CD4-positive, alpha-beta T cell (primary cell): ENCODE measurements at regions not wholly inside any gene's neighbourhood (a gene's known extent, or its start where the extent isn't known, plus 50 kb on each side); places are given as distances from the start of the nearest gene placed in this dataset.
A peak's percentile ranks its signal among the peaks of the same experiment; 100 is the strongest.

Experiments
- ATAC-seq: fragments of 200-7000 bp; cut with Tn5 transposase; one replicate; pipeline ENCODE4 v1.10.0; 2022; ENCODE audit warnings: mild to moderate bottlenecking; ENCODE audit not compliant: poor library complexity
- CTCF ChIA-PET: fragments of 350-600 bp; sonication (Branson Sonifier 250); formaldehyde crosslinking; loops from one replicate; lab custom pipeline; 2021; ENCODE audit warnings: antibody characterized with exemption, inconsistent platforms; lab: Charles Lee
- POLR2A ChIA-PET: fragments of 350-600 bp; sonication (Branson Sonifier 250); formaldehyde crosslinking; loops from one replicate; lab custom pipeline; 2021; ENCODE audit warnings: antibody characterized with exemption, inconsistent platforms; lab: Charles Lee
- DNase-seq, 14 experiments: peaks; one replicate each; pipeline ENCODE4 v3.0.0-alpha.2; 2013 to 2020; ENCODE audit warnings: mixed read lengths in 2 of 14
- H3K27ac ChIP-seq, 2 donors: one replicate each; pipeline versions ENCODE4 v1.5.1 to v1.7.0; 2013; ENCODE audit warnings: low read length in 2 of 2, low read depth in 1 of 2, mild to moderate bottlenecking in 1 of 2
- H3K27me3 ChIP-seq, 2 experiments: 1 replicate in 1 of 2; 2 replicates in 1 of 2; pipeline versions ENCODE4 v1.6.1 to v1.7.0; 2013; ENCODE audit warnings: low read length in 2 of 2, control low read depth in 1 of 2, mild to moderate bottlenecking in 1 of 2, moderate library complexity in 1 of 2; ENCODE audit not compliant: insufficient read depth in 2 of 2, control insufficient read depth in 1 of 2
- H3K36me3 ChIP-seq: one replicate; pipeline ENCODE4 v1.6.1; 2013; ENCODE audit warnings: low read length, control low read depth; ENCODE audit not compliant: insufficient read depth
- H3K4me1 ChIP-seq: one replicate; pipeline ENCODE4 v1.6.1; 2013; ENCODE audit warnings: low read length, control low read depth; ENCODE audit not compliant: insufficient read depth
- H3K4me3 ChIP-seq: one replicate; pipeline ENCODE4 v1.5.1; 2013; ENCODE audit warnings: mild to moderate bottlenecking, low read length, moderate library complexity
- H3K9me3 ChIP-seq, 2 experiments: 1 replicate in 1 of 2; 2 replicates in 1 of 2; pipeline versions ENCODE4 v1.6.1 to v1.7.0; 2013; ENCODE audit warnings: low read length in 2 of 2, mild to moderate bottlenecking in 2 of 2, control low read depth in 1 of 2, moderate library complexity in 1 of 2; ENCODE audit not compliant: control insufficient read depth in 1 of 2, insufficient read depth in 1 of 2
- H3K27ac Mint-ChIP-seq: one replicate; pipeline ENCODE4 v1.8.0; 2020; ENCODE audit warnings: mixed read lengths
- H3K27me3 Mint-ChIP-seq: one replicate; pipeline ENCODE4 v1.8.0; 2021; ENCODE audit warnings: mixed read lengths
- H3K36me3 Mint-ChIP-seq: one replicate; pipeline ENCODE4 v1.8.0; 2021; ENCODE audit warnings: low read depth, mixed read lengths
- H3K4me1 Mint-ChIP-seq: one replicate; pipeline ENCODE4 v1.8.0; 2021; ENCODE audit warnings: low read depth, mixed read lengths
- H3K4me3 Mint-ChIP-seq: one replicate; pipeline ENCODE4 v1.8.0; 2020; ENCODE audit warnings: mild to moderate bottlenecking, mixed read lengths
- H3K9me3 Mint-ChIP-seq: one replicate; pipeline ENCODE4 v1.8.0; 2020; ENCODE audit warnings: mixed read lengths
- CTCF ChIP-seq: fragments of 200-600 bp; IDR thresholded peaks from one replicate; pipeline ENCODE4 v1.8.0; 2022; ENCODE audit warnings: antibody characterized with exemption, mild to moderate bottlenecking
- intact Hi-C, 2 experiments: fragments of 100-400 bp; cut with DNase I in 1 of 2; cut with micrococcal nuclease in 1 of 2; formaldehyde crosslinking; loops; one replicate each; pipeline versions ENCODE4 v1.15.1 to v1.9.0; 2023 to 2025; cut with DNase I, micrococcal nuclease

DNA sequence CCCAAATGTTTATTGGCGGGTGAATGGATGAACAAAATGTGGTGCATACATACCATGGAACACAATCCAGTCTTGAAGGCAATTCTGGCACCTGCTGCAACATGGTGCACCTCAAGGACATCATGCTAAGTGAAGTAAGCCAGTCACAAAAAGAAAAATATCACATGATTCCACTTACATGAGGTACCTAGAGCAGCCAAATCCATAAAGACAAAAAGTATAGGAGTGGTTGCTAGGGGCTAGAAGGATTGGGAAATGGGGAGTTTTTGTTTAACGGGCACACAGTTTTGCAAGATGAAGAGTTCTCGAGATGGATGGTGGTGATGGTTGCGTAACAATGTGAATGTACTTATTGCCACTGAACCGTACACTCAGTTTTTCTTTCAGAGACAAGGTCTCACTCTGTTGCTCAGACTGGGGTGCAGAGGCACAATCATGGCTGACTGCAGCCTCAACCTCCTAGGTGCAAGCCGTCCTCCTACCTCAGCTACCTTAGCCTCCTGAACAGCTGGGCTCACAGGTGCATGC lies 90.9 kb upstream of the CERS6 start:
- no peaks in the 10 kb centered on the region for H3K9me3 Mint-ChIP-seq
- no peaks in the 10 kb centered on the region for H3K27me3 ChIP-seq
- ATAC-seq (no peak), DNase-seq (peak in 1 of 14 experiments; percentile 14)
- CTCF ChIA-PET = no interaction called here
- H3K4me3 Mint-ChIP-seq = no peak overlapping the region
- no peaks in the 10 kb centered on the region for H3K4me1 Mint-ChIP-seq
- no peak overlapping the region for H3K27ac ChIP-seq
- no peak overlapping the region for H3K4me3 ChIP-seq
- intact Hi-C loops = no loop called here
- no peaks in the 10 kb centered on the region for H3K36me3 Mint-ChIP-seq
- H3K27ac Mint-ChIP-seq = no peak overlapping the region
- no peaks in the 10 kb centered on the region for H3K4me1 ChIP-seq
- H3K9me3 ChIP-seq = no peaks in the 10 kb centered on the region
- no peak for TF ChIP-seq CTCF
- POLR2A ChIA-PET = no interaction called here
- no peaks in the 10 kb centered on the region for H3K36me3 ChIP-seq
- H3K27me3 Mint-ChIP-seq = no peaks in the 10 kb centered on the region

GRCh38 chr2:168369031-168369430 lies 87.0 kb upstream of the CERS6 start:
- H3K36me3 Mint-ChIP-seq = no peaks in the 10 kb centered on the region
- Histone ChIP-seq H3K9me3 (no peaks in the 10 kb centered on the region), H3K4me3 (no peak overlapping the region), H3K27me3 (no peaks in the 10 kb centered on the region), H3K36me3 (no peaks in the 10 kb centered on the region), H3K4me1 (peaks cover 11% of the 10 kb centered on the region), H3K27ac (no peak overlapping the region)
- DNase-seq (no peak), ATAC-seq (no peak)
- no peaks in the 10 kb centered on the region for H3K9me3 Mint-ChIP-seq
- ChIA-PET POLR2A (no interaction called here), CTCF (interaction anchor here (1.1 kb wide), 1 partner anchor 22 kb away, joined by 3 read pairs; no protein-coding TSS in a partner anchor)
- intact Hi-C loops = no loop called here
- no peak for TF ChIP-seq CTCF
- H3K27me3 Mint-ChIP-seq = no peaks in the 10 kb centered on the region
- peaks cover 9% of the 10 kb centered on the region for H3K4me1 Mint-ChIP-seq
- H3K27ac Mint-ChIP-seq = no peak overlapping the region
- H3K4me3 Mint-ChIP-seq = no peak overlapping the region

DNA sequence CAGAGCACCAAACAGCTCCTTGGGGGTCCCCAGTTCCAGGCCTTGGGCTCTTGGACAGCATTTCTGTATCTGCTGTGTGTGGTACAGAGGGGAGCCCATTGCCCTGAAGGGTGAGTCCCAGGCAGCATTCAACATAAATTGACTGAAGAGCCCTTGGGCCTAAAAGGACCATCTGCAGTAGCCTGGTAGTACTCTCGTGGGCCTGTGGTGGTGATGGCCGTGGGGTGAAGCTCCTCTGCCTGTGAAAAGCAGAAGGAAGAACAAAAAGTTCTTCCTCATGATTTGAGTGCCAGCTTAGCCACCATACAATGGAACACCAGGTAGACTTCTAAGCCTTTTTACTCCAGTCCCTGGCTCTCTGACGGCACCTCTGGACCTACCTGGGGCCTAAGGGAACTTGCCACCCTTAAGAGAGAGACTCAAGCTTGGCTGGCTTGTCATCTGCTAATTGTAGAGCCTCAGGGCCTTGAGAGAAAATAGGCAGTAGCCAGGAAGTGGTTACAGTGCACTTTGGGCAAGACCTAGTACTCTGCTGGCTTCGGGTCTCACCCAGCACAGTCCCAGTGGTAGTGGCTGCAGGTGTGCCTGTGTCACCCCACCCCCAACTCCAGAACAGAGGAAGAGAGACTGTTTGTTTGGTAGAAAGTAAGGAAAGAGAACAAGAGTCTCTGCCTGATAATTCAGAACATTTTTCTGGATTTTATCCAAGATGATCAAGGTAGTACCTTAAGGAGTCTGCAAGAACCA lies 84.6 kb upstream of the CERS6 start:
- peaks cover 11% of the 10 kb centered on the region for H3K4me1 ChIP-seq
- POLR2A ChIA-PET = no interaction called here

More for the DNA sequence above, 84.6 kb upstream of the CERS6 start:
- H3K27ac ChIP-seq = no peak overlapping the region
- Mint-ChIP-seq H3K27ac (no peak overlapping the region), H3K36me3 (no peaks in the 10 kb centered on the region), H3K4me3 (no peak overlapping the region), H3K27me3 (no peaks in the 10 kb centered on the region), H3K4me1 (peaks cover 9% of the 10 kb centered on the region), H3K9me3 (peaks cover under 1% of the 10 kb centered on the region)
- CTCF ChIA-PET = interaction anchor here (1.5 kb wide), 1 partner anchor 14 kb away, joined by 3 read pairs; no protein-coding TSS in a partner anchor
- H3K9me3 ChIP-seq = no peaks in the 10 kb centered on the region
- no peak overlapping the region for H3K4me3 ChIP-seq
- no peak for ATAC-seq
- no peak for TF ChIP-seq CTCF
- peak in 1 of 14 experiments; percentile 33 for DNase-seq
- intact Hi-C loops = no loop called here
- no peaks in the 10 kb centered on the region for H3K27me3 ChIP-seq
- H3K36me3 ChIP-seq = no peaks in the 10 kb centered on the region
